Esophagus muscularis mucosa (tissue), 3 donors: ENCODE measurements at regions not wholly inside any gene's neighbourhood (a gene's known extent, or its start where the extent isn't known, plus 50 kb on each side); places are given as distances from the start of the nearest gene placed in this dataset.

Experiments
- CTCF ChIP-seq, 3 experiments: fragments of 200-600 bp in 2 of 3; fragments of 450-650 bp in 1 of 3; sonication (generic) in 2 of 3; IDR thresholded peaks; one replicate each; pipeline ENCODE4 v1.5.1; 2017 to 2019; ENCODE audit warnings: antibody characterized with exemption in 3 of 3, mild to moderate bottlenecking in 2 of 3, moderate library complexity in 1 of 3
- POLR2A ChIP-seq: fragments of 450-650 bp; IDR thresholded peaks from one replicate; pipeline ENCODE4 v1.6.1; 2017; ENCODE audit warnings: antibody characterized with exemption, moderate library complexity, mild to moderate bottlenecking, low read depth

GRCh38 chr2:39499336-39499735, 62.3 kb upstream of the MAP4K3 start:
- TF ChIP-seq CTCF (IDR thresholded peaks at IDR 0.05): no peak
- no peak for TF ChIP-seq POLR2A
